Neural progenitor cell (in vitro differentiated cells): ENCODE measurements at regions not wholly inside any gene's neighbourhood (a gene's known extent, or its start where the extent isn't known, plus 50 kb on each side); places are given as distances from the start of the nearest gene placed in this dataset.
A peak's percentile ranks its signal among the peaks of the same experiment; 100 is the strongest.

Experiments used
- DNase-seq: peaks from one replicate; pipeline ENCODE4 v3.0.0-alpha.2; 2016; ENCODE audit warnings: low spot score
- H2AFZ ChIP-seq: fragments of 200-600 bp; sonication (generic); replicated peaks from 2 replicates; pipeline ENCODE4 v1.6.1; 2016; ENCODE audit warnings: antibody characterized with exemption
- H3F3A ChIP-seq: fragments of 200-600 bp; sonication (generic); 2 replicates; pipeline ENCODE4 v1.6.1; 2016; ENCODE audit warnings: antibody characterized with exemption, low read depth
- H3K27ac ChIP-seq: fragments of 200-600 bp; sonication (generic); 2 replicates; pipeline ENCODE4 v1.5.1; 2016; ENCODE audit warnings: mild to moderate bottlenecking
- H3K27me3 ChIP-seq: fragments of 200-600 bp; sonication (generic); 2 replicates; pipeline ENCODE4 v1.6.1; 2016; ENCODE audit warnings: mild to moderate bottlenecking, moderate library complexity
- H3K36me3 ChIP-seq: fragments of 200-600 bp; sonication (generic); 2 replicates; pipeline ENCODE4 v1.5.1; 2016
- H3K4me1 ChIP-seq: fragments of 200-600 bp; sonication (generic); 2 replicates; pipeline ENCODE4 v1.6.1; 2016; ENCODE audit warnings: mixed run types
- H3K4me2 ChIP-seq: fragments of 200-600 bp; sonication (generic); 2 replicates; pipeline ENCODE4 v1.6.1; 2016
- H3K4me3 ChIP-seq: fragments of 200-600 bp; sonication (generic); 2 replicates; pipeline ENCODE4 v1.5.1; 2016
- H3K79me2 ChIP-seq: fragments of 200-600 bp; sonication (generic); 2 replicates; pipeline ENCODE4 v1.6.1; 2016; ENCODE audit warnings: low read depth
- H3K9ac ChIP-seq: fragments of 200-600 bp; sonication (generic); 2 replicates; pipeline ENCODE4 v1.6.1; 2016
- H3K9me3 ChIP-seq: fragments of 200-600 bp; sonication (generic); 2 replicates; pipeline ENCODE4 v1.5.1; 2016; ENCODE audit warnings: low read depth
- H4K20me1 ChIP-seq: fragments of 200-600 bp; sonication (generic); 2 replicates; pipeline ENCODE4 v1.6.1; 2016; ENCODE audit warnings: low read depth
- H3K27ac Mint-ChIP-seq: 3 replicates; pipeline ENCODE4 v1.8.0; 2021; ENCODE audit warnings: mixed read lengths
- H3K27me3 Mint-ChIP-seq: 2 replicates; pipeline ENCODE4 v1.8.0; 2022; ENCODE audit warnings: low read depth, mild to moderate bottlenecking, inconsistent platforms, moderate library complexity, mixed read lengths; ENCODE audit not compliant: insufficient read depth
- H3K36me3 Mint-ChIP-seq: 3 replicates; pipeline ENCODE4 v1.8.0; 2021; ENCODE audit warnings: mixed read lengths
- H3K4me1 Mint-ChIP-seq: 3 replicates; pipeline ENCODE4 v1.8.0; 2021; ENCODE audit warnings: mixed read lengths
- H3K4me3 Mint-ChIP-seq: 3 replicates; pipeline ENCODE4 v1.8.0; 2021; ENCODE audit warnings: mild to moderate bottlenecking, moderate library complexity, mixed read lengths
- H3K9me3 Mint-ChIP-seq: 3 replicates; pipeline ENCODE4 v1.8.0; 2020; ENCODE audit warnings: mixed read lengths
- EZH2 ChIP-seq: fragments of 200-600 bp; sonication (generic); IDR thresholded peaks from 2 replicates; pipeline ENCODE4 v1.6.1; 2017; ENCODE audit warnings: antibody characterized with exemption, mild to moderate bottlenecking, moderate library complexity
- EZH2phosphoT487 ChIP-seq: fragments of 200-600 bp; sonication (generic); IDR thresholded peaks from 2 replicates; pipeline ENCODE4 v1.6.1; 2017; ENCODE audit warnings: antibody characterized with exemption
- TF ChIP-seq, protein P1 (sequence below): fragments of 200-600 bp; sonication (generic); IDR thresholded peaks from 2 replicates; pipeline ENCODE4 v1.5.1; 2017; ENCODE audit warnings: antibody characterized with exemption, mild to moderate bottlenecking

DNA sequence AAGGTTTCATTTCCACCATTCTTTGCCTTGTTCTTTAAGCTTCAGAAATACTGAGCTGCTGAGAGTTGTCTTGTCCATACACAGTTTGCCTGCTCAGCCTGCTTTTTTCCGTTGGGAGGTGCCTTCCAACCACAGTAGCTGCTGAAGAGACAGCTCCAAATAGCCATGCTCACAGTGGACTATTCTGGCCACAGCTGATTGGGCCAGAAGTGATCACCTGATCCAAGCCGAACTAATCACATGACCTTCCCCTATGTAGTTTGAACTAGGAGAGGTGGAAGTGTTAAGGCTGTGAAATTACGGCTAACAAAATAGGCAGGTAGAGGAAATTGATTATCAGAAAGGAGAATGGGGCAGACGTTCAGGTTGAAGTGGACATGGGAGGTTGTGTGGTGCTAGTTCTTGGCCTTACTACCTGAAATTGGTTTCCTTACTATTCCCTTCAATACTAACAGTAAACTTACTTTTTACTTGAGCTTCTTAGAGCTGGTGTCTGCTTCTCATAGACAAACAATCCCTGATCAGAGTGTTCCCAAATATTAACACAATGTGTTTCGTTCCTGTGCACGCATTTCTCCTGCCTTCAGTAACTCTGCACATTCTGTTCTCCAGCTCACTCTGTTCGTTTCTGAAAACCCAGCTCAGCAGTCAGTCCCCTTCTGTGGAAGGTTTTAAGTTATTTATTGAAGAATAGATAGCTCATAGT, 136.1 kb downstream of the RWDD3 start:
- H3K9me3 Mint-ChIP-seq, result no peaks in the 10 kb centered on the region
- peaks cover 34% of the 10 kb centered on the region for H3K4me1 Mint-ChIP-seq
- no peak overlapping the region for H3K4me3 ChIP-seq

DNA sequence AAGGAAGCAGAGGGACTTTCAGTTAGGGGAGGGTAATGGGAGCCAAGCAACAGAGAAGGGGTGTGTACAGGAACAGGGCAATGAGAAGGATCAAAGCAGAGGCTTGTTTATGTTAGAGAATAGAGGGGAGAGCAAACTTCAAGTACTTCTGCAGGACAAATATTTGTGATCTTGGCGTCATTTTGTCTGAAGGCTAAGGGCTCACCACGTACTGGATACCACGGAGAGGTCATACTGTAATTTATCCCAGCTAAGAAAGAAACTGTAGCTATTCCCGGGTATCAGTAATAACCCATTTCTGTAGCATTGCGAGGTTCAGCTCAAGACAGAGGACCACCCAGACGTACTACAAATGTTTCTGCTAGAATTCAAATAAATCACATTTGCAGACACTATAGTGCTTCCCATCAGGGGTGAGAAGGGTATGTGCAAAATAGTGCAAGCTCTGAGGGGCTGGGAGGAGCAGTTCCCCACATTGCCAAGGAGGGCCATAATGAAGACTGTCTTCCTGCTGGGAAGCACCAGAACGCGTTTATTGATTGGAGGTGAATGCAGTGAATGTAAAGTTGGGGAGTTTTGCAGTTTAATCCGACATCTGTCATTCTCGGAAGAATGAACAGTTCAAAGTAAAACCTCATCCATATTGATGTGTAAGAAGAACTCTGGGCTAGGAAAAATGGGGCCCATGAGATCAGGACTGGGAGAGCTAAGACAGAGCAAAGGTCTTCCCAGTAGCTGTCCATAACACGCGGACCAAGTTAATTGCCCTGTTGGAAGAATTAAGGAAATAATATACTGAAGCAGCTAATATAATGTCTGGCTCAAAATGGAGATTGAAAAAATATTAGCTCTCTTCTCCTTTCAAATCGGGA, 136.9 kb downstream of the RWDD3 start:
- H3K27ac Mint-ChIP-seq, result peak overlapping the region; percentile 55
- no peaks in the 10 kb centered on the region for H3K9me3 ChIP-seq
- H3K36me3 ChIP-seq, result no peaks in the 10 kb centered on the region
- no peaks in the 10 kb centered on the region for H3K9me3 Mint-ChIP-seq
- H2AFZ ChIP-seq, result no peak overlapping the region
- H3K4me1 Mint-ChIP-seq, result peaks cover 34% of the 10 kb centered on the region
- no peaks in the 10 kb centered on the region for H4K20me1 ChIP-seq
- H3K4me2 ChIP-seq, result no peak overlapping the region
- peaks cover 18% of the 10 kb centered on the region for H3K27me3 Mint-ChIP-seq
- H3K27me3 ChIP-seq, result no peaks in the 10 kb centered on the region
- no peak for DNase-seq
- no peak overlapping the region for H3K27ac ChIP-seq
- H3K9ac ChIP-seq, result no peak overlapping the region
- no peak overlapping the region for H3K4me3 ChIP-seq
- H3F3A ChIP-seq, result no peaks in the 10 kb centered on the region
- TF ChIP-seq, protein P1, sequence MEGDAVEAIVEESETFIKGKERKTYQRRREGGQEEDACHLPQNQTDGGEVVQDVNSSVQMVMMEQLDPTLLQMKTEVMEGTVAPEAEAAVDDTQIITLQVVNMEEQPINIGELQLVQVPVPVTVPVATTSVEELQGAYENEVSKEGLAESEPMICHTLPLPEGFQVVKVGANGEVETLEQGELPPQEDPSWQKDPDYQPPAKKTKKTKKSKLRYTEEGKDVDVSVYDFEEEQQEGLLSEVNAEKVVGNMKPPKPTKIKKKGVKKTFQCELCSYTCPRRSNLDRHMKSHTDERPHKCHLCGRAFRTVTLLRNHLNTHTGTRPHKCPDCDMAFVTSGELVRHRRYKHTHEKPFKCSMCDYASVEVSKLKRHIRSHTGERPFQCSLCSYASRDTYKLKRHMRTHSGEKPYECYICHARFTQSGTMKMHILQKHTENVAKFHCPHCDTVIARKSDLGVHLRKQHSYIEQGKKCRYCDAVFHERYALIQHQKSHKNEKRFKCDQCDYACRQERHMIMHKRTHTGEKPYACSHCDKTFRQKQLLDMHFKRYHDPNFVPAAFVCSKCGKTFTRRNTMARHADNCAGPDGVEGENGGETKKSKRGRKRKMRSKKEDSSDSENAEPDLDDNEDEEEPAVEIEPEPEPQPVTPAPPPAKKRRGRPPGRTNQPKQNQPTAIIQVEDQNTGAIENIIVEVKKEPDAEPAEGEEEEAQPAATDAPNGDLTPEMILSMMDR, result no peak
- TF ChIP-seq EZH2phosphoT487, result no peak
- no peak for TF ChIP-seq EZH2
- H3K4me1 ChIP-seq, result no peaks in the 10 kb centered on the region
- no peaks in the 10 kb centered on the region for H3K36me3 Mint-ChIP-seq
- H3K4me3 Mint-ChIP-seq, result peak overlapping the region; percentile 44
- no peaks in the 10 kb centered on the region for H3K79me2 ChIP-seq

More for the DNA sequence above, 136.1 kb downstream of the RWDD3 start:
- no peaks in the 10 kb centered on the region for H4K20me1 ChIP-seq
- H3K27ac Mint-ChIP-seq, result no peak overlapping the region
- H3K79me2 ChIP-seq, result no peaks in the 10 kb centered on the region
- H3K4me2 ChIP-seq, result no peak overlapping the region
- H3K27me3 Mint-ChIP-seq, result peaks cover 15% of the 10 kb centered on the region
- H3K4me3 Mint-ChIP-seq, result no peak overlapping the region
- TF ChIP-seq, protein P1, result no peak
- TF ChIP-seq EZH2 (no peak), EZH2phosphoT487 (no peak)
- H2AFZ ChIP-seq, result no peak overlapping the region
- H3F3A ChIP-seq, result no peaks in the 10 kb centered on the region
- no peaks in the 10 kb centered on the region for H3K4me1 ChIP-seq
- no peak overlapping the region for H3K9ac ChIP-seq
- no peaks in the 10 kb centered on the region for H3K27me3 ChIP-seq
- no peaks in the 10 kb centered on the region for H3K36me3 ChIP-seq
- H3K27ac ChIP-seq, result no peak overlapping the region
- H3K9me3 ChIP-seq, result no peaks in the 10 kb centered on the region
- no peak for DNase-seq
- no peaks in the 10 kb centered on the region for H3K36me3 Mint-ChIP-seq

DNA sequence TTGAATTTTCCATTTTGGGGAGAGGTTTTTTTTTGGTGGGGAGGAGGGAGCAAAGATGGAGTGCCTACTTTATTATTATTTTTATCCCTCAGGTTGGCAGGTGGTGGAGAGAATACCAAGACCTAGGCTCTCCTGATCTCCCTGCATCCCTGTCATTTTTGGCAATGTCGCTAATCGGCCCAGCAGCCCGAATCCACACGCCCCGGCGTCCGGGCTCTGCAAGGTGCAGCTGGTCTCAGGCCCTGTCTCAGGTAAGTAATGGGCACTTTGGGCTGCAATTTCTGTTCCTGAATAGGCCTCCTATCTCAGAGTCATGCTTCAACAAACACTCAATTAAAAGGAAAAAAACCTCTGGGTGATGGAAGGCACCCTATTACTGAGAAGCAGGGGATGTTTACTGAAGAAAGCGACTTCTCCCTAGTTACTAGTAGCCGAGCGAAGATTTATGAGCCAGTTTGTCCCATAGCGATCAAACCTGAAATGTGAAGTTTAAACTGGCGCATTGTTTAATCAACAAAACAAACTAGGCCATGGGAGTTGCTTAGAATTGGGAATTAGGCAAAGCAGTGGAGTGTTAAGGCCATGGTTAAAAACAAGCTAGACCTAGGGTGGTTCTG, 137.8 kb downstream of the RWDD3 start:
- DNase-seq, result no peak
- Histone ChIP-seq H3F3A (no peaks in the 10 kb centered on the region), H3K27ac (no peak overlapping the region), H2AFZ (no peak overlapping the region), H3K27me3 (no peaks in the 10 kb centered on the region), H3K4me2 (no peak overlapping the region), H3K9me3 (no peaks in the 10 kb centered on the region), H3K79me2 (no peaks in the 10 kb centered on the region), H4K20me1 (no peaks in the 10 kb centered on the region), H3K36me3 (no peaks in the 10 kb centered on the region), H3K4me1 (no peaks in the 10 kb centered on the region), H3K4me3 (no peak overlapping the region), H3K9ac (no peak overlapping the region)
- no peaks in the 10 kb centered on the region for H3K9me3 Mint-ChIP-seq
- H3K36me3 Mint-ChIP-seq, result no peaks in the 10 kb centered on the region
- H3K4me1 Mint-ChIP-seq, result peaks cover 34% of the 10 kb centered on the region
- peak overlapping the region; percentile 55 for H3K27ac Mint-ChIP-seq
- peaks cover 15% of the 10 kb centered on the region for H3K27me3 Mint-ChIP-seq
- no peak overlapping the region for H3K4me3 Mint-ChIP-seq
- TF ChIP-seq EZH2 (no peak), EZH2phosphoT487 (no peak)
- TF ChIP-seq, protein P1, result no peak
